B cell (primary cell): ENCODE measurements at regions not wholly inside any gene's neighbourhood (a gene's known extent, or its start where the extent isn't known, plus 50 kb on each side); places are given as distances from the start of the nearest gene placed in this dataset.

ENCODE experiments used
- CTCF ChIP-seq: fragments of 200-600 bp; IDR thresholded peaks from one replicate; pipeline ENCODE4 v1.8.0; 2022; ENCODE audit warnings: antibody characterized with exemption, mild to moderate bottlenecking
- EZH2 ChIP-seq: IDR thresholded peaks from 2 replicates; pipeline ENCODE4 v1.6.1; 2012; ENCODE audit warnings: borderline replicate concordance, low read depth, mild to moderate bottlenecking, moderate library complexity, low read length; ENCODE audit not compliant: insufficient read depth, poor library complexity, severe bottlenecking

- no peak for TF ChIP-seq CTCF
- no peak for TF ChIP-seq EZH2
Measured at GRCh38 chr1:181986907-181987305, 74.6 kb downstream of the ZNF648 start.
